OCI-LY3 (cell line): ENCODE measurements at regions not wholly inside any gene's neighbourhood (a gene's known extent, or its start where the extent isn't known, plus 50 kb on each side); places are given as distances from the start of the nearest gene placed in this dataset.

Experiments used
- EZH2phosphoT487 ChIP-seq: fragments of 200-600 bp; shearing (Covaris generic); IDR thresholded peaks from 2 replicates; pipeline ENCODE4 v1.6.1; 2018; ENCODE audit warnings: antibody characterized with exemption, mixed run types, low read depth
- TF ChIP-seq, protein P1 (sequence below): fragments of 200-600, 300-600 bp; sonication (generic); IDR thresholded peaks from 2 replicates; pipeline ENCODE4 v1.5.1; 2014; ENCODE audit warnings: antibody characterized with exemption, low read length, low read depth

DNA sequence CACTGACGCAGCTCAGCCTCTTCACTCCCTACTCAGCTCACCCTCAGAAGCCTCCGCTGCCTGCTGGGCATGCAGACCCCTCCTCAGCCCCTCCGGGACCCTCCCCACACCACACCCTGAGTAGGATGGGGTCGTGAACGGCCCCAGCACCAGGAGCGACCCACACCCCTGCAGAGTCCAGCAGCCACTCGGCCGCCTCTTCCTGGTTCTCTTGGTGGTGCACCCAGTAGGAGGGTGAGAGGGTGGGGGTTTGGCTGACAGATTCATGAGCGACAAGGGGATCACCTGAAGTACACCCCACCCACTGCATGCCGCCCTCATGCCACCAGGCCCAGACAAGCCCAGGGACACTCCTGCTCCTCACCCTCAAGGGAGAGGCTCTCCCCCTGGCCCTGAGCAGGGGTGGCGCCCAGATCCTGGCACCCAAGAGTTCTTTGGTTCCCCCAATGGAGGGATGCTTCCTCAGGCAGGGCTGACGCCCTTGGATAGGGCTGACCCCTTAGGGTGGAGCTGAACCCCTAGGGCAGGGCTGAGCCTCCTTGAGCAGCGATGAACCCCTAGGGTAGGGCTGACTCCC lies 76.6 kb upstream of the GPC1 start:
- TF ChIP-seq, protein P1, sequence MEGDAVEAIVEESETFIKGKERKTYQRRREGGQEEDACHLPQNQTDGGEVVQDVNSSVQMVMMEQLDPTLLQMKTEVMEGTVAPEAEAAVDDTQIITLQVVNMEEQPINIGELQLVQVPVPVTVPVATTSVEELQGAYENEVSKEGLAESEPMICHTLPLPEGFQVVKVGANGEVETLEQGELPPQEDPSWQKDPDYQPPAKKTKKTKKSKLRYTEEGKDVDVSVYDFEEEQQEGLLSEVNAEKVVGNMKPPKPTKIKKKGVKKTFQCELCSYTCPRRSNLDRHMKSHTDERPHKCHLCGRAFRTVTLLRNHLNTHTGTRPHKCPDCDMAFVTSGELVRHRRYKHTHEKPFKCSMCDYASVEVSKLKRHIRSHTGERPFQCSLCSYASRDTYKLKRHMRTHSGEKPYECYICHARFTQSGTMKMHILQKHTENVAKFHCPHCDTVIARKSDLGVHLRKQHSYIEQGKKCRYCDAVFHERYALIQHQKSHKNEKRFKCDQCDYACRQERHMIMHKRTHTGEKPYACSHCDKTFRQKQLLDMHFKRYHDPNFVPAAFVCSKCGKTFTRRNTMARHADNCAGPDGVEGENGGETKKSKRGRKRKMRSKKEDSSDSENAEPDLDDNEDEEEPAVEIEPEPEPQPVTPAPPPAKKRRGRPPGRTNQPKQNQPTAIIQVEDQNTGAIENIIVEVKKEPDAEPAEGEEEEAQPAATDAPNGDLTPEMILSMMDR = no peak
- no peak for TF ChIP-seq EZH2phosphoT487
